Heart left ventricle (tissue), 13 donors: ENCODE measurements at regions not wholly inside any gene's neighbourhood (a gene's known extent, or its start where the extent isn't known, plus 50 kb on each side); places are given as distances from the start of the nearest gene placed in this dataset.
"Not testable (repeated sequence)": the region's sequence is repeated elsewhere in the genome, so short reads cannot be mapped to it uniquely, and the experiment has no call there.

ENCODE experiments used
- CTCF ChIP-seq, 12 donors: fragments of 200-600 bp; sonication (generic) in 4 of 12; IDR thresholded peaks; one replicate each; pipeline versions ENCODE4 v1.5.0 to v1.8.0; 2018 to 2022; ENCODE audit warnings: antibody characterized with exemption in 12 of 12, mild to moderate bottlenecking in 5 of 12
- POLR2A ChIP-seq, 2 donors: fragments of 450-650 bp; IDR thresholded peaks; one replicate each; pipeline ENCODE4 v1.6.1; 2017; ENCODE audit warnings: antibody characterized with exemption in 2 of 2, mild to moderate bottlenecking in 2 of 2, moderate library complexity in 2 of 2
- donor health status: ischemic (EF 13 %, LVEDD 7.1; RV severe dilation, severe dysfunction).
- donor health status: DM: no; HTN: yes; CAD: no.
- donor health status: DM: no; HTN: no; CAD: no.
- donor health status: ischemic (EF 25% LVEDD 6.9; RV normal size, moderate dysfunction).
- donor health status: ischemic (EF 25% LVEDD 5.7; RV mildly dilated, moderate dysfunction).
- donor health status: ischemic (EF 35%, LVEDD 5.7; RV mildly dilated, moderate dysfunction).
- donor health status: nonischemic (EF 11% LVEDD 7.7; RV severe dilation, severe dysfunction).
- donor health status: DM: yes; HTN: yes; CAD: no.
- donor health status: PGD.
- donor health status: ischemic (EF 29% LVEDD 5.4; RV normal size, mild dysfunction).
- donor health status: nonischemic (EF 23%, LVEDD 6.1; RV moderate dilation, normal function).

DNA sequence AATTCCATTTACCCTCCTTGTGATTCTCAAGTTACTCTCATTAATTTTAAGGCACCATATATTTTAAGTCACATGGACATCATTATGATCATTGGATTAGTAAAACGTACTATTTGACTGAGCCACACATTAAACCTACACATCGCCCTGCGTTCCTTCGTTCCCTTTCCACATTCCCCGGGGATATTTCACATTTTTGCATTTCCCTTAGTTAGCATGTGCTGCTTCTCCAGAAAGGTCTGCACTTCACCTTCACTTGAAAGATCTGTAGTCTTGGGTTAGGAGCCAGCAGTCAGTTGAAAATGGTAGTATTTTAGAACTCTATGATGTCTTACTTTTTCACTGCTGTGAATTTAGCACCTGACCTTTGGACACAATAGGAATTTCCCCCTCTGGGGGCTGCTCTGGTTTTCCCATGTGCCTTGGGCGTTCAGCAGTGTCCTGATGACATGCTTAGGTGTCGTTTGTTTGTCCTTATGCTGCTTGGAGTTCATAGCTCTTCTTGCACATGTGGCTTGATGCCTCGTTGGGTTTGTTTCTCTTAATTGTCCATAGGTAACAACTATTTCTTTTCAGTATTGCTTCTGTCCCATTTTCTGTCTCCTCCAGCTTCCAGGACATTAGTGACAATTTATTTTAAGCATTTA lies 56.9 kb upstream of the NBPF20 start:
- TF ChIP-seq CTCF, POLR2A (IDR thresholded peaks at IDR 0.05): not testable (repeated sequence)
